ENCODE measurements at regions not wholly inside any gene's neighbourhood (a gene's known extent, or its start where the extent isn't known, plus 50 kb on each side); places are given as distances from the start of the nearest gene placed in this dataset.

- TF ChIP-seq CTCF (IDR thresholded peaks at IDR 0.05) (no peak), POLR2A (IDR thresholded peaks at IDR 0.05) (no peak)
Observed at GRCh38 chr12:132404435-132404855, 75.1 kb upstream of the GALNT9 start.
